ENCODE measurements at regions not wholly inside any gene's neighbourhood (a gene's known extent, or its start where the extent isn't known, plus 50 kb on each side); places are given as distances from the start of the nearest gene placed in this dataset.

DNA sequence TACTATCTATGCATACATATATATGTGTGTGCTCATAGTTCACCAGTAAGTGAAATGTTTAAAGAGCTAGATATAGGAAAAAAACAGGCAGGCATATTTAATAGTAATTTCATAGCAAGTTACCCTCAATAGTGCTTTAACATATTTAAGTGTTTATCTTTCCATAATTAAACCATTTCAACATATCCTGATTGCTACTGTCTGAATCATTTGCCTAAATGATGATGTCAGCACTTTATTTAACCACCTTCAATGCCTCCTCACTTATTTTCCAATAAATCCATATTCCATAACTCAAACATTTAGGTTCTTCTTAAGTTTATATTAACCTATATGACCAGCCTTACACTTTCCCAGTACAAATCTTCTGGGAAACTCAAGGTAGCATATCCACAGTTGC lies 601.1 kb downstream of the ARL4A start:
- no TSS peak for BruUV-seq (replicated peaks)
- DNase-seq (ENCODE audit: low read depth, low spot score) (no peak), FAIRE-seq (no peak), ATAC-seq (no peak)
- Histone ChIP-seq H4K20me1 (ENCODE audit: control insufficient read depth, insufficient read depth) (no peaks in the 10 kb centered on the region), H3K9me3 (replicated peaks; ENCODE audit: control insufficient read depth, insufficient read depth, low read length) (no peaks in the 10 kb centered on the region), H3K27ac (ENCODE audit: control insufficient read depth, insufficient read depth) (no peak overlapping the region), H3K27me3 (replicated peaks in 1 of 2; ENCODE audit: control insufficient read depth in 2 of 2, insufficient read depth in 2 of 2, low read length in 1 of 2) (no peaks in the 10 kb centered on the region), H2AFZ (ENCODE audit: control insufficient read depth, low read depth, low read length) (no peak overlapping the region), H3K79me2 (ENCODE audit: control insufficient read depth, insufficient read depth, low read length) (no peaks in the 10 kb centered on the region), H3K4me3 (no peak overlapping the region), H3K4me2 (ENCODE audit: control insufficient read depth, insufficient read depth) (no peak overlapping the region), H3K9ac (ENCODE audit: control insufficient read depth, insufficient read depth, low read length) (no peak overlapping the region), H3K4me1 (ENCODE audit: control insufficient read depth, insufficient read depth, low read length) (no peaks in the 10 kb centered on the region), H3K36me3 (ENCODE audit: control insufficient read depth in 2 of 2, insufficient read depth in 2 of 2, low read length in 1 of 2) (no peaks in the 10 kb centered on the region)
- ChIA-PET SMC1A (ENCODE audit: uncharacterized antibody, unreplicated experiment) (no interaction called here), POLR2A (no interaction called here), RAD21 (ENCODE audit: unreplicated experiment) (no interaction called here), CTCF (no interaction called here)
- in situ Hi-C loops (cut with MboI) (loop anchor here (10.0 to 25.0 kb wide), 4 partner anchors 449 to 1724 kb away; no protein-coding TSS in a partner anchor), intact Hi-C loops (cut with micrococcal nuclease; ENCODE audit: unreplicated experiment) (no loop called here)
- TF ChIP-seq KLF5 (IDR thresholded peaks at IDR 0.05; ENCODE audit: partially characterized antibody) (no peak), ZNF217 (IDR thresholded peaks at IDR 0.05) (no peak), RAD51 (IDR thresholded peaks at IDR 0.05) (no peak), SMC3 (IDR thresholded peaks at IDR 0.05; ENCODE audit: borderline replicate concordance, low read length) (no peak), SMAD1 (IDR thresholded peaks at IDR 0.05; ENCODE audit: low read depth, partially characterized antibody) (no peak), KAT2A (conservative IDR thresholded peaks at IDR 0.05; ENCODE audit: control insufficient read depth, low read depth, low read length) (no peak), BACH1 (IDR thresholded peaks at IDR 0.05; ENCODE audit: borderline replicate concordance) (no peak), SIX5 (IDR thresholded peaks at IDR 0.05; ENCODE audit: low read depth, low read length, severe bottlenecking) (no peak), BRCA1 (IDR thresholded peaks at IDR 0.05; ENCODE audit: low read depth, low read length) (no peak), POLR2AphosphoS2 (IDR thresholded peaks at IDR 0.05; ENCODE audit: low read depth, low read length) (no peak), BMI1 (IDR thresholded peaks at IDR 0.05; ENCODE audit: borderline replicate concordance) (no peak), SMARCA5 (IDR thresholded peaks at IDR 0.05) (no peak)
- TF ChIP-seq, protein P1, sequence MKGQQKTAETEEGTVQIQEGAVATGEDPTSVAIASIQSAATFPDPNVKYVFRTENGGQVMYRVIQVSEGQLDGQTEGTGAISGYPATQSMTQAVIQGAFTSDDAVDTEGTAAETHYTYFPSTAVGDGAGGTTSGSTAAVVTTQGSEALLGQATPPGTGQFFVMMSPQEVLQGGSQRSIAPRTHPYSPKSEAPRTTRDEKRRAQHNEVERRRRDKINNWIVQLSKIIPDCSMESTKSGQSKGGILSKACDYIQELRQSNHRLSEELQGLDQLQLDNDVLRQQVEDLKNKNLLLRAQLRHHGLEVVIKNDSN (IDR thresholded peaks at IDR 0.05; ENCODE audit: borderline replicate concordance, extremely low read length, insufficient read depth, low read depth, low read length): no peak

All from GM12878 (cell line).